ENCODE measurements at regions not wholly inside any gene's neighbourhood (a gene's known extent, or its start where the extent isn't known, plus 50 kb on each side); places are given as distances from the start of the nearest gene placed in this dataset.

GRCh38 chr1:165992533-165992932, 165.1 kb downstream of the UCK2 start:
- H3K79me2 ChIP-seq (ENCODE audit: insufficient read depth, low read length) = no peaks in the 10 kb centered on the region
- RAD21 ChIA-PET (ENCODE audit: low non-redundant PET in 1 of 2, low total read pairs in 2 of 2, uncharacterized antibody in 2 of 2, unreplicated experiment in 2 of 2) = no interaction called here
- BruUV-seq (replicated peaks) = no TSS peak
- 0 out of 2 replicates have a peak, but pooled peaks cover 10% of the 10 kb centered on the region for H3K27me3 ChIP-seq (ENCODE audit: insufficient read depth, low read length)
- no peaks in the 10 kb centered on the region for H3K36me3 ChIP-seq (ENCODE audit: control insufficient read depth in 1 of 2, insufficient read depth in 2 of 2, low read length in 2 of 2)
- intact Hi-C loops (cut with micrococcal nuclease) = no loop called here
- ATAC-seq = no peak
- CTCF ChIA-PET = no interaction called here
- no peak overlapping the region for H3K4me2 ChIP-seq (ENCODE audit: low read length)
- POLR2A ChIA-PET = no interaction called here
- no peak overlapping the region for H3K27ac ChIP-seq (ENCODE audit: low read depth, low read length)
- no peaks in the 10 kb centered on the region for H3K9me2 ChIP-seq (ENCODE audit: insufficient read depth)
- no peak overlapping the region for H2AFZ ChIP-seq (ENCODE audit: low read depth, low read length, poor library complexity, severe bottlenecking)
- no peak for DNase-seq (ENCODE audit: low read depth, low spot score)
- H3K4me3 ChIP-seq (replicated peaks in 1 of 2; ENCODE audit: low read depth in 1 of 2, low read length in 2 of 2) = no peak overlapping the region
- H3K9ac ChIP-seq (ENCODE audit: low read length) = no peak overlapping the region
- H3K9me3 ChIP-seq (ENCODE audit: control insufficient read depth in 1 of 2, insufficient read depth in 1 of 2, low read depth in 1 of 2, low read length in 2 of 2) = no peaks in the 10 kb centered on the region
- TF ChIP-seq TCF7L2 (IDR thresholded peaks at IDR 0.05; ENCODE audit: borderline replicate concordance, extremely low read depth, insufficient read depth, insufficient read length) (no peak), EZH2 (IDR thresholded peaks at IDR 0.05) (no peak), REST (IDR thresholded peaks at IDR 0.05; ENCODE audit: low read depth) (no peak), SP1 (IDR thresholded peaks at IDR 0.05; ENCODE audit: low read depth) (no peak), POLR2A (IDR thresholded peaks at IDR 0.05; ENCODE audit: borderline replicate concordance, extremely low read depth, insufficient read depth, insufficient read length) (no peak), RAD21 (IDR thresholded peaks at IDR 0.05; ENCODE audit: low read depth) (no peak), YY1 (IDR thresholded peaks at IDR 0.05; ENCODE audit: extremely low read depth, insufficient replicate concordance, low read depth, low read length) (no peak), EGR1 (IDR thresholded peaks at IDR 0.05; ENCODE audit: low read depth) (no peak), FOSL1 (IDR thresholded peaks at IDR 0.05; ENCODE audit: low read depth) (no peak), JUND (IDR thresholded peaks at IDR 0.05) (no peak), CBX3 (IDR thresholded peaks at IDR 0.05; ENCODE audit: low read depth) (no peak), ZFX (IDR thresholded peaks at IDR 0.05) (no peak), SRF (IDR thresholded peaks at IDR 0.05; ENCODE audit: low read depth) (no peak)
- no peaks in the 10 kb centered on the region for H3K4me1 ChIP-seq (ENCODE audit: control insufficient read depth in 1 of 2, insufficient read depth in 2 of 2, low read length in 2 of 2)
- no peaks in the 10 kb centered on the region for H4K20me1 ChIP-seq (ENCODE audit: insufficient read depth)
